ENCODE measurements at regions not wholly inside any gene's neighbourhood (a gene's known extent, or its start where the extent isn't known, plus 50 kb on each side); places are given as distances from the start of the nearest gene placed in this dataset.

- no peak for TF ChIP-seq CTCF (IDR thresholded peaks at IDR 0.05)
- no peak overlapping the region for H3K27ac ChIP-seq
- H3K9ac ChIP-seq (ENCODE audit: low read depth in 2 of 2, low read length in 2 of 2): no peak overlapping the region
- no peaks in the 10 kb centered on the region for H3K36me3 ChIP-seq
- intact Hi-C loops (cut with DNase I): loop anchor here (10.0 kb wide), 1 partner anchor 535 kb away; no protein-coding TSS in a partner anchor
- no peaks in the 10 kb centered on the region for H3K9me3 ChIP-seq
- no peak for DNase-seq
- H3K27me3 ChIP-seq: no peaks in the 10 kb centered on the region
- no peak overlapping the region for H3K4me3 ChIP-seq
- no peaks in the 10 kb centered on the region for H3K4me1 ChIP-seq
Observed at GRCh38 chr20:23229989-23230388, 120.6 kb upstream of the NXT1 start.

DNA sequence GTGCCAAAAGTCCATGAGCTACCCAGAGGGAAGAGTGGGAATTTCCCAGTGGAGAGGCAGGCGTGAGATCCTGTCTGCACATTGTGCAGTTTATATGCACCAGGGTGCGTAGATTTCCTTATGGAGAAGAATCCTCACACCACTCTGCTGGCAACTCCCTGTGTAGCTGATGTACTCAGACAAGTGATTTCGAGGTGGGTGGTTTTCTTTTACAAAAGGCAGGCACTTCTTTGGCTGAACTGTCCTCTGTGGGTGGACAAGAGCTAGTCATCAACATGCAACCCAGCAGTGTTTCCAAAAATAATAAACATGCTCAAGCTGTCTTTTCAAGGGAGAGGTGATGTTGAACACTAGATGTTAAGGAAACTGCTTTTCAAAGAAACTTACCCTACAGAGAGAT lies 121.7 kb upstream of the NXT1 start:
- H3K27me3 ChIP-seq: no peaks in the 10 kb centered on the region
- H3K4me3 ChIP-seq: no peak overlapping the region
- H3K9me3 ChIP-seq: no peaks in the 10 kb centered on the region
- H3K27ac ChIP-seq: no peak overlapping the region
- DNase-seq: no peak
- H3K4me1 ChIP-seq: no peaks in the 10 kb centered on the region
- intact Hi-C loops (cut with DNase I): no loop called here
- no peaks in the 10 kb centered on the region for H3K36me3 ChIP-seq
- no peak for TF ChIP-seq CTCF (IDR thresholded peaks at IDR 0.05)
- H3K9ac ChIP-seq (ENCODE audit: low read depth in 2 of 2, low read length in 2 of 2): no peak overlapping the region

- Histone ChIP-seq H3K27me3 (no peaks in the 10 kb centered on the region), H3K27ac (no peak overlapping the region), H3K36me3 (no peaks in the 10 kb centered on the region), H3K9me3 (no peaks in the 10 kb centered on the region), H3K4me3 (no peak overlapping the region), H3K4me1 (no peaks in the 10 kb centered on the region), H3K9ac (ENCODE audit: low read depth in 2 of 2, low read length in 2 of 2) (no peak overlapping the region)
- TF ChIP-seq CTCF (IDR thresholded peaks at IDR 0.05): no peak
- intact Hi-C loops (cut with DNase I): no loop called here
- no peak for DNase-seq
Observed at GRCh38 chr20:23227976-23228375, 122.6 kb upstream of the NXT1 start.

DNA sequence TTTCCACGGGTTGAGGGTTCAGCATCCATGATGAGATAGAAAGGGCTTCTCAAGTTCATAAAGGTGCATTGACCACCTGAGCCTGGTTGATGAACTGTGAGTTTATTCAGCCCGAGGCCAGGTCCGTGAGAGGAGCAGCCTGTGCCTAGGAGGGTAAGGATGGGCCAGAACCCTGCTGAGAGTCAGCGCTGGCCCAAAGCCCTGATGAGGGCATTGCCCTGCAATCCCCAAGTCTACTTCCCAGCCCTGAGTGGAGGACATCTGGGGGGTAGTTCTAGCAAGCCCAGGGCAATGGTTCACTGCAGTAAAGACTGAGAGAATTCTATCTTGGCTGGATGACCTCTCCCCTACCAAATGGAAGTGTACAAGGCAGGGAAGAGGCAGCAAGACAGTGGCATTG lies 123.3 kb upstream of the NXT1 start:
- DNase-seq: no peak
- no peak overlapping the region for H3K9ac ChIP-seq (ENCODE audit: low read depth in 2 of 2, low read length in 2 of 2)
- no peaks in the 10 kb centered on the region for H3K27me3 ChIP-seq
- H3K4me1 ChIP-seq: no peaks in the 10 kb centered on the region
- intact Hi-C loops (cut with DNase I): no loop called here
- no peak overlapping the region for H3K27ac ChIP-seq
- no peaks in the 10 kb centered on the region for H3K9me3 ChIP-seq
- no peak for TF ChIP-seq CTCF (IDR thresholded peaks at IDR 0.05)
- no peaks in the 10 kb centered on the region for H3K36me3 ChIP-seq
- H3K4me3 ChIP-seq: no peak overlapping the region

DNA sequence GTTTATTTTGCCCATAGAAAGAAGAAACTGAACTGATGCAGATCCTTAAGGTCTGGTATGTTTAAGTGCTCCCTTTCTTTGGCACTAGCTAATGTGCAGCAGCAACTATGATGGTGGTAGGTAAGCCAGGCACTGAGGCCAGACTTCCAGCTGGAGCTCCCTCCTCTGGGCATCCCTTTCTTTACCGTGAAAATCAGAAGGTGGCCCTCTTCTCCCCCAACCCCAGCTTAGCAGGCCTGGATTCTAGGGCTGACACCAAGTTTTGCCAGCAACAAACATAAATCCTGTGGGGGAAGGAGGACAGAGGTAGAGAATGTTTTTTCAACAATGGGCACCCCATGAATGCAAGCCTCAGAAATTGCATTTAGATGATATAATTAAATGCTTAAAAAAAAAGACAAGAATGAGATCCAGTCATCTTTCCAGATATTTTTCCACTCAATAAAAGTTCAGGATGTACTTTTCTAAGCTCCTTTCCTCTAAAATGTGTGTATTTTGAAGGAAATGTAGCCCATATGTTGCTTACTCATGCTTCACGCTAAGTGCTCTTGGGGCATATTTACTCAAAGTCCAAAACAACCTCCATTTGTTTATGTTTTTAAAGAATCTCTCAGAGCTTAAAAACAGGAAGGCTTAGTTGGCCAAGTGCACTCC lies 123.9 kb upstream of the NXT1 start:
- Histone ChIP-seq H3K9me3 (no peaks in the 10 kb centered on the region), H3K4me3 (no peak overlapping the region), H3K27ac (no peak overlapping the region), H3K27me3 (no peaks in the 10 kb centered on the region), H3K36me3 (no peaks in the 10 kb centered on the region), H3K9ac (ENCODE audit: low read depth in 2 of 2, low read length in 2 of 2) (no peak overlapping the region), H3K4me1 (no peaks in the 10 kb centered on the region)
- no peak for DNase-seq
- intact Hi-C loops (cut with DNase I): no loop called here
- TF ChIP-seq CTCF (IDR thresholded peaks at IDR 0.05): no peak
